ENCODE measurements at regions not wholly inside any gene's neighbourhood (a gene's known extent, or its start where the extent isn't known, plus 50 kb on each side); places are given as distances from the start of the nearest gene placed in this dataset.

DNA sequence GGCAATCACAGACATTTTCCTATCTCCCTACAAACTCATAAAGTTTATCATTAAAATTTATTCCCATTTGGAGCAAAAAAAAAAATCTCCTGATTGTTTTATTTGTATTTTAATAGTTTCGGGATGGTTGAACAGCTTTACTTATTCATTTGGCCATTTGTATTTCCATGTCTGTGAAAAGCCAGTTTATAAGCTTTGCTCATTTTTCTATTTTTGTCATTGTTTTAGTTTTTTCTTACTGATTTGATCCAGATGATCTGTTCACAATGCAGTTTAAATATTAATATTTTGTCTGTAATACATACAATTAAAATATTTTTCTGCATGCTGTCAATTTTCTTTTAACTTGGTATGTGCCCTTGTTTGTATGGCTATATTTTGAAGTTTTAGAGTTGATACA lies 65.2 kb upstream of the CCN2 start:
- Histone ChIP-seq H3K4me3 (no peak overlapping the region), H3K27ac (no peak overlapping the region), H3K27me3 (no peaks in the 10 kb centered on the region), H3K4me1 (peaks cover 0 to 13% of the 10 kb centered on the region in 2 donors), H3K36me3 (no peaks in the 10 kb centered on the region), H3K9me3 (no peaks in the 10 kb centered on the region)
- DNase-seq (ENCODE audit: low spot score): no peak
- TF ChIP-seq CTCF (IDR thresholded peaks at IDR 0.05): no peak

GRCh38 chr6:132011582-132011981 lies 60.4 kb upstream of the CCN2 start:
- Histone ChIP-seq H3K4me3 (no peak overlapping the region), H3K9me3 (no peaks in the 10 kb centered on the region), H3K4me1 (peaks cover 0 to 4% of the 10 kb centered on the region in 2 donors), H3K36me3 (no peaks in the 10 kb centered on the region), H3K27ac (peak overlapping the region in 1 of 2 donors; percentile 56), H3K27me3 (no peaks in the 10 kb centered on the region)
- TF ChIP-seq CTCF (IDR thresholded peaks at IDR 0.05): no peak
- DNase-seq (ENCODE audit: low spot score): no peak

- Histone ChIP-seq H3K36me3 (no peaks in the 10 kb centered on the region), H3K9me3 (no peaks in the 10 kb centered on the region), H3K4me3 (no peak overlapping the region), H3K4me1 (peaks cover 0 to 4% of the 10 kb centered on the region in 2 donors), H3K27me3 (no peaks in the 10 kb centered on the region), H3K27ac (peak overlapping the region in 1 of 2 donors; percentile 56)
- DNase-seq (ENCODE audit: low spot score): no peak
- no peak for TF ChIP-seq CTCF (IDR thresholded peaks at IDR 0.05)
Observed at GRCh38 chr6:132009175-132009574, 58.0 kb upstream of the CCN2 start.

DNA sequence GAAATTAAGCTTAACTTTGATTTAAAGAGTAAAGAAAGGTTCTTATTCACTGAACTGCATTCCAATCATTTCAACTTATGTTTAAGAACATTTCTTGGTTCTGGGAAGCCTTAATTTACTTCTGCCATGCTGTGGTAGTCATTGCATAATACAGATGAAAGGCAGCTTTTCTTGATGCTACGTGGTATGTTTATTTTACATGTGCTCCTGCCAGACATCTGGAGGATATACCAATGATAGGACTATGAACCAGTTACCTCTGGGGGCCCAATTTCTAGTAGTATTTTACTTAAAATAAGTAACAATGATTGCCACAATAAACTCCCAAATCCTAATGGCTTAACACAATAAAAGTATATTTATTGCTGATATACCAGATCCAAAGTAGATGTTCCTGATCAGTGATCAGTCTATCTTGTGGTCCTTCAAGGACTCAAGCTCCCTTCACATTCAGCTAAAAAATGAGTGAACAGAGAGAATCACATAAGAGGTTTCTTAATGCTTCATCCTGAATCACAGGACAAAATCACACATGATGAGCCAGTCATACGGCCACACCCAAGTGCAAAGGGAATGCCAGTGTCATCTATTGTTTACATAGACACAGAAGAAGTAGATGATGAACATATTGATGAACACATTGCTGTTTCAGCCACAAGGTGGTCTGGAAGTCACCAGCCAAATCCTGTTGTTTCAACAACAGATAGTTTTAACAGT lies 56.5 kb upstream of the CCN2 start:
- no peak for TF ChIP-seq CTCF (IDR thresholded peaks at IDR 0.05)
- Histone ChIP-seq H3K9me3 (peaks cover 0 to 8% of the 10 kb centered on the region in 2 donors), H3K4me1 (peaks cover 0 to 4% of the 10 kb centered on the region in 2 donors), H3K36me3 (no peaks in the 10 kb centered on the region), H3K27me3 (no peaks in the 10 kb centered on the region), H3K27ac (no peak overlapping the region), H3K4me3 (no peak overlapping the region)
- no peak for DNase-seq (ENCODE audit: low spot score)

DNA sequence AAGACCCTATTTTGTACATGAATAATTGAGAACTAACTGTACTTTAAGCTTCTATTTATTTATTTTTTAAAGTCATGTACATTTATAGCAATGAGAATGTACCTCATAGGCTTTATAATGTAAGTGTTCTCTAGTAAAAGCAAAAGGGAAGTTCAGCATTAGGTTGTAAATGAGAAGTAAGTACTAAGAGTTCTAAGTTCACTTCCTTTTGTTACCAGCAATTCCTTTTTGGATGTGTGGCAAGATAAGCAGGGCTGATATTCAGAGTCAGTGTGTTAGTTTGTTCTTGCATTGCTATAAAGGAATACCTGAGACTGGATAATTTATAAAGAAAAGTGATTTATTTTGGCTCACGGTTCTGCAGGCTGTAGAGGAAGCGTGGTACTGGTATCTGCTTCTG lies 54.0 kb upstream of the CCN2 start:
- Histone ChIP-seq H3K36me3 (no peaks in the 10 kb centered on the region), H3K4me3 (no peak overlapping the region), H3K9me3 (peaks cover 0 to 8% of the 10 kb centered on the region in 2 donors), H3K27me3 (no peaks in the 10 kb centered on the region), H3K27ac (no peak overlapping the region), H3K4me1 (peaks cover 0 to 5% of the 10 kb centered on the region in 2 donors)
- TF ChIP-seq CTCF (IDR thresholded peaks at IDR 0.05): no peak
- no peak for DNase-seq (ENCODE audit: low spot score)

DNA sequence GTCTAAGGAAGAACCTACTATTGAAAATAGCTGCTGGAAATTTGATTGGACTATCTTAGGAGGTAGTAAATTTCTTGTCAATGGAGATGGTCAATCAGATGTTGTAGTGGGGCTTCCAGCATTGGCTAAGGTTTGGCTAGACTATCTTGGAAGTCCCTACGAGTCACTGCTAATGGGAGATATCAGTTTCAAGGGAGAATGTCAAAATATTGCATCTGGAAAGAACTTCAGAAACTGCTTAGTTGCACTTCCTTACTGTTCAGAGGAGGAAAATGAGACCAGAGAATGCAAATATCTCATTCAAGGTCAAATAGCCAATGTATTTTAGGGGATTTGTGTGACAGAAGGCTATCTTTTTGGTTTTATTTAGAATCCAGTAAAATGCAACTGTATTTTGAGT lies 53.5 kb upstream of the CCN2 start:
- no peak for DNase-seq (ENCODE audit: low spot score)
- peaks cover 0 to 8% of the 10 kb centered on the region in 2 donors for H3K9me3 ChIP-seq
- H3K4me3 ChIP-seq: no peak overlapping the region
- H3K27me3 ChIP-seq: no peaks in the 10 kb centered on the region
- no peak overlapping the region for H3K27ac ChIP-seq
- TF ChIP-seq CTCF (IDR thresholded peaks at IDR 0.05): no peak
- H3K36me3 ChIP-seq: no peaks in the 10 kb centered on the region
- H3K4me1 ChIP-seq: peaks cover 0 to 6% of the 10 kb centered on the region in 2 donors
